ENCODE measurements at regions not wholly inside any gene's neighbourhood (a gene's known extent, or its start where the extent isn't known, plus 50 kb on each side); places are given as distances from the start of the nearest gene placed in this dataset.

DNA sequence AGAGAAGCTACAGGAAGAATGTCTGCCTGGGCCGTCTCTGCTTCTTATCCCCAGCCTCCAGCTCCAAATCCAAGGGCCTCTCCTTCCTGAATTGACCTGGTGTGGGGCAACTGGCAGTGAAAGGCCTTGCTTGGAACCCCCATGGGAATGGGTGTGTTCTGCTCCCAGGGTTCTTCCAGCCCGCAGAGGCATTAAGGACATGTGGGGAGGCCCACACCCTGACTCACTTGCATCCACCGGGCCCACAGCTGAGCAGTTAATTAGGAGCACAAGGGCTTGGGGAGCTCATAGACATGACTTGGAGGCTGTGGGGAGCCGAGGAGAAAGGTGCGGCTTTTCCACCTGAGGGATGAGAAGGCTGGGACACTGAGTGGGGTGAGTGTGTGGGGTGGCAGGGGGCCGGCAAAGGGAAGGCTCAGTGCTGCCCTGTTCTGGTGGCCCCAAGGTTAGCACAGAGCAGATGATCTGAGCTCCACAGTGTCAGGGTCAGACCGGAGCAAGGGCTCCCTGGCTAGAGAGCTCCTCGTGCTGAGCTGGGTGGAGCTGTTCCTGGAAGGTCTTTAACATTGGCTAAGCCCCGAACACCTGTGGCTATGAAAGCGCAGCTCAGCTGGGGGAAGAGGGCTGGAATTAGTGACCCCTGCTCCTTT is 64.5 kb upstream of the NECTIN1 start:
- Mint-ChIP-seq H3K27ac (no peak overlapping the region), H3K9me3 (no peaks in the 10 kb centered on the region), H3K27me3 (ENCODE audit: low read depth in 3 of 3) (peaks cover 17 to 38% (median 21%) of the 10 kb centered on the region in 3 donors), H3K36me3 (no peaks in the 10 kb centered on the region), H3K4me3 (no peak overlapping the region), H3K4me1 (no peaks in the 10 kb centered on the region)
- intact Hi-C loops (cut with micrococcal nuclease): no loop called here
- Histone ChIP-seq H3K9ac (ENCODE audit: insufficient read depth, low read length, poor library complexity, severe bottlenecking) (no peak overlapping the region), H3K36me3 (replicated peaks in 1 of 2; ENCODE audit: control insufficient read depth in 1 of 2, insufficient read depth in 2 of 2, low read length in 2 of 2) (no peaks in the 10 kb centered on the region), H3K27me3 (ENCODE audit: control insufficient read depth in 2 of 2, insufficient read depth in 2 of 2, low read length in 2 of 2) (peaks cover 0 to 14% of the 10 kb centered on the region in 2 donors), H4K20me1 (ENCODE audit: insufficient read depth, low read length) (no peaks in the 10 kb centered on the region), H3K9me3 (replicated peaks in 1 of 2; ENCODE audit: control insufficient read depth in 1 of 2, insufficient read depth in 1 of 2, low read length in 2 of 2) (no peaks in the 10 kb centered on the region), H3K4me1 (ENCODE audit: control insufficient read depth in 1 of 2, insufficient read depth in 2 of 2, low read length in 2 of 2) (no peaks in the 10 kb centered on the region), H3K27ac (ENCODE audit: low read depth in 1 of 2, low read length in 2 of 2) (no peak overlapping the region), H3K4me3 (replicated peaks in 1 of 3; ENCODE audit: low read depth in 2 of 3, low read length in 3 of 3) (no peak overlapping the region), H3K4me2 (replicated peaks; ENCODE audit: extremely low read depth, low read length, poor library complexity, severe bottlenecking) (no peak overlapping the region), H3K79me2 (ENCODE audit: insufficient read depth, low read length) (no peaks in the 10 kb centered on the region), H2AFZ (ENCODE audit: insufficient read depth, low read depth, low read length, poor library complexity, severe bottlenecking) (no peak overlapping the region)
- TF ChIP-seq, protein P1, sequence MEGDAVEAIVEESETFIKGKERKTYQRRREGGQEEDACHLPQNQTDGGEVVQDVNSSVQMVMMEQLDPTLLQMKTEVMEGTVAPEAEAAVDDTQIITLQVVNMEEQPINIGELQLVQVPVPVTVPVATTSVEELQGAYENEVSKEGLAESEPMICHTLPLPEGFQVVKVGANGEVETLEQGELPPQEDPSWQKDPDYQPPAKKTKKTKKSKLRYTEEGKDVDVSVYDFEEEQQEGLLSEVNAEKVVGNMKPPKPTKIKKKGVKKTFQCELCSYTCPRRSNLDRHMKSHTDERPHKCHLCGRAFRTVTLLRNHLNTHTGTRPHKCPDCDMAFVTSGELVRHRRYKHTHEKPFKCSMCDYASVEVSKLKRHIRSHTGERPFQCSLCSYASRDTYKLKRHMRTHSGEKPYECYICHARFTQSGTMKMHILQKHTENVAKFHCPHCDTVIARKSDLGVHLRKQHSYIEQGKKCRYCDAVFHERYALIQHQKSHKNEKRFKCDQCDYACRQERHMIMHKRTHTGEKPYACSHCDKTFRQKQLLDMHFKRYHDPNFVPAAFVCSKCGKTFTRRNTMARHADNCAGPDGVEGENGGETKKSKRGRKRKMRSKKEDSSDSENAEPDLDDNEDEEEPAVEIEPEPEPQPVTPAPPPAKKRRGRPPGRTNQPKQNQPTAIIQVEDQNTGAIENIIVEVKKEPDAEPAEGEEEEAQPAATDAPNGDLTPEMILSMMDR (IDR thresholded peaks at IDR 0.05): no peak
- DNase-seq: no peak
- WGBS (ENCODE audit: insufficient coverage): 86% methylated on average over 4 of the region's 10 CpGs

DNA sequence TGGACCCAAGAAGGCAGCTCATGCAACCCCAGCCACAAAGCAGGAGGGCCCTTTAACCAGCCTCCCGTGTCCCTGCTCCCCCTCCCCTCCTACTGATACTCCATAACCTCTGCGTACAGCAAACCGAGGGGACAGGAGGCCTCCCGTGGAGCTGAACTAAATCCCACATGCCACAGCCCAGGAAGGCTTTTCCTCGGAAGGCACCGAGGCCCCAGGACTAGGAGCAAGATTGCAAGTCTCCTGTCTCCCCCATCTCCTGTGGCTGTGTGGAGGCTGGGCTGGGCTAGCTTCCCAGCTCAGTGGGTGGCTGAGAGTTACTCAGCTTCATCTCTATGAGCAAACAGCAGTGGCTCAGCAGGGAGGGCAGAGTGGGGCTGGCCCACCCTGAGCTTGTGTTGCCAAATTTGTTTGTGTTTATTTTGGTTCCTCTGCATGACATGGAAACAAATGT is 62.7 kb upstream of the NECTIN1 start:
- H3K9me3 Mint-ChIP-seq: peaks cover 0 to 2% (median 0%) of the 10 kb centered on the region in 7 donors
- DNase-seq: no peak
- 63% methylated on average over 3 of the region's 6 CpGs for WGBS (ENCODE audit: insufficient coverage)
- no peaks in the 10 kb centered on the region for H4K20me1 ChIP-seq (ENCODE audit: insufficient read depth, low read length)
- H3K36me3 Mint-ChIP-seq: no peaks in the 10 kb centered on the region
- no peak overlapping the region for H3K27ac ChIP-seq (ENCODE audit: low read depth in 1 of 2, low read length in 2 of 2)
- H3K27ac Mint-ChIP-seq: peak overlapping the region in 1 of 7 donors; percentile 57
- H3K4me3 ChIP-seq (replicated peaks in 1 of 3; ENCODE audit: low read depth in 2 of 3, low read length in 3 of 3): no peak overlapping the region
- H3K4me3 Mint-ChIP-seq: no peak overlapping the region
- H3K9me3 ChIP-seq (replicated peaks in 1 of 2; ENCODE audit: control insufficient read depth in 1 of 2, insufficient read depth in 1 of 2, low read length in 2 of 2): no peaks in the 10 kb centered on the region
- H3K4me1 Mint-ChIP-seq: no peaks in the 10 kb centered on the region
- no peak overlapping the region for H2AFZ ChIP-seq (ENCODE audit: insufficient read depth, low read depth, low read length, poor library complexity, severe bottlenecking)
- H3K36me3 ChIP-seq (replicated peaks in 1 of 2; ENCODE audit: control insufficient read depth in 1 of 2, insufficient read depth in 2 of 2, low read length in 2 of 2): no peaks in the 10 kb centered on the region
- intact Hi-C loops (cut with micrococcal nuclease): no loop called here
- no peaks in the 10 kb centered on the region for H3K4me1 ChIP-seq (ENCODE audit: control insufficient read depth in 1 of 2, insufficient read depth in 2 of 2, low read length in 2 of 2)
- H3K27me3 Mint-ChIP-seq (ENCODE audit: low read depth in 3 of 3): peaks cover 13 to 37% (median 13%) of the 10 kb centered on the region in 3 donors
- no peak overlapping the region for H3K9ac ChIP-seq (ENCODE audit: insufficient read depth, low read length, poor library complexity, severe bottlenecking)
- H3K4me2 ChIP-seq (replicated peaks; ENCODE audit: extremely low read depth, low read length, poor library complexity, severe bottlenecking): no peak overlapping the region
- H3K27me3 ChIP-seq (ENCODE audit: control insufficient read depth in 2 of 2, insufficient read depth in 2 of 2, low read length in 2 of 2): peaks cover 0 to 4% of the 10 kb centered on the region in 2 donors
- TF ChIP-seq, protein P1 (IDR thresholded peaks at IDR 0.05): no peak
- no peaks in the 10 kb centered on the region for H3K79me2 ChIP-seq (ENCODE audit: insufficient read depth, low read length)
